Heart left ventricle (tissue), 13 donors: ENCODE measurements at regions not wholly inside any gene's neighbourhood (a gene's known extent, or its start where the extent isn't known, plus 50 kb on each side); places are given as distances from the start of the nearest gene placed in this dataset.

Experiments
- CTCF ChIP-seq, 12 donors: fragments of 200-600 bp; sonication (generic) in 4 of 12; IDR thresholded peaks; one replicate each; pipeline versions ENCODE4 v1.5.0 to v1.8.0; 2018 to 2022; ENCODE audit warnings: antibody characterized with exemption in 12 of 12, mild to moderate bottlenecking in 5 of 12
- POLR2A ChIP-seq, 2 donors: fragments of 450-650 bp; IDR thresholded peaks; one replicate each; pipeline ENCODE4 v1.6.1; 2017; ENCODE audit warnings: antibody characterized with exemption in 2 of 2, mild to moderate bottlenecking in 2 of 2, moderate library complexity in 2 of 2
- donor health status: ischemic (EF 13 %, LVEDD 7.1; RV severe dilation, severe dysfunction).
- donor health status: DM: no; HTN: yes; CAD: no.
- donor health status: DM: no; HTN: no; CAD: no.
- donor health status: ischemic (EF 25% LVEDD 6.9; RV normal size, moderate dysfunction).
- donor health status: ischemic (EF 25% LVEDD 5.7; RV mildly dilated, moderate dysfunction).
- donor health status: ischemic (EF 35%, LVEDD 5.7; RV mildly dilated, moderate dysfunction).
- donor health status: nonischemic (EF 11% LVEDD 7.7; RV severe dilation, severe dysfunction).
- donor health status: DM: yes; HTN: yes; CAD: no.
- donor health status: PGD.
- donor health status: ischemic (EF 29% LVEDD 5.4; RV normal size, mild dysfunction).
- donor health status: nonischemic (EF 23%, LVEDD 6.1; RV moderate dilation, normal function).

- TF ChIP-seq POLR2A (IDR thresholded peaks at IDR 0.05) = no peak
- no peak for TF ChIP-seq CTCF (IDR thresholded peaks at IDR 0.05)
Observed at GRCh38 chr10:44803862-44804261, 107.3 kb upstream of the TMEM72 start.
